Neutrophil (primary cell): ENCODE measurements at regions not wholly inside any gene's neighbourhood (a gene's known extent, or its start where the extent isn't known, plus 50 kb on each side); places are given as distances from the start of the nearest gene placed in this dataset.

ENCODE experiments used
- H3K27ac ChIP-seq: fragments of 200-600 bp; sonication (generic); 2 replicates; pipeline ENCODE4 v1.5.1; 2016; ENCODE audit warnings: mild to moderate bottlenecking, moderate library complexity
- H3K27me3 ChIP-seq: fragments of 200-600 bp; sonication (generic); 2 replicates; pipeline ENCODE4 v1.6.0; 2016; ENCODE audit warnings: mild to moderate bottlenecking
- H3K36me3 ChIP-seq: fragments of 200-600 bp; sonication (generic); 2 replicates; pipeline ENCODE4 v1.5.1; 2017
- H3K4me1 ChIP-seq, 2 experiments: fragments of 200-600 bp in 1 of 2; sonication (generic) in 1 of 2; 1 replicate in 1 of 2; 2 replicates in 1 of 2; pipeline versions ENCODE4 v1.5.1 to v1.6.1; 2013 to 2016; ENCODE audit warnings: low read depth in 1 of 2, low read length in 1 of 2, mild to moderate bottlenecking in 1 of 2, moderate library complexity in 1 of 2; ENCODE audit not compliant: control insufficient read depth in 1 of 2, insufficient read depth in 1 of 2
- H3K4me3 ChIP-seq, 2 experiments: fragments of 200-600 bp in 1 of 2; sonication (generic) in 1 of 2; 1 replicate in 1 of 2; 2 replicates in 1 of 2; pipeline ENCODE4 v1.5.1; 2013 to 2016; ENCODE audit warnings: low read depth in 1 of 2, low read length in 1 of 2, mild to moderate bottlenecking in 1 of 2, moderate library complexity in 1 of 2
- H3K9me3 ChIP-seq: fragments of 200-600 bp; sonication (generic); 2 replicates; pipeline ENCODE4 v1.5.1; 2016
- CTCF ChIP-seq: fragments of 200-600 bp; sonication (generic); IDR thresholded peaks from 2 replicates; pipeline ENCODE4 v1.5.1; 2016; ENCODE audit warnings: antibody characterized with exemption

- no peak for TF ChIP-seq CTCF
- H3K9me3 ChIP-seq: no peaks in the 10 kb centered on the region
- H3K36me3 ChIP-seq: no peaks in the 10 kb centered on the region
Observed at GRCh38 chr2:2754940-2755339, 423.9 kb upstream of the MYT1L start.

DNA sequence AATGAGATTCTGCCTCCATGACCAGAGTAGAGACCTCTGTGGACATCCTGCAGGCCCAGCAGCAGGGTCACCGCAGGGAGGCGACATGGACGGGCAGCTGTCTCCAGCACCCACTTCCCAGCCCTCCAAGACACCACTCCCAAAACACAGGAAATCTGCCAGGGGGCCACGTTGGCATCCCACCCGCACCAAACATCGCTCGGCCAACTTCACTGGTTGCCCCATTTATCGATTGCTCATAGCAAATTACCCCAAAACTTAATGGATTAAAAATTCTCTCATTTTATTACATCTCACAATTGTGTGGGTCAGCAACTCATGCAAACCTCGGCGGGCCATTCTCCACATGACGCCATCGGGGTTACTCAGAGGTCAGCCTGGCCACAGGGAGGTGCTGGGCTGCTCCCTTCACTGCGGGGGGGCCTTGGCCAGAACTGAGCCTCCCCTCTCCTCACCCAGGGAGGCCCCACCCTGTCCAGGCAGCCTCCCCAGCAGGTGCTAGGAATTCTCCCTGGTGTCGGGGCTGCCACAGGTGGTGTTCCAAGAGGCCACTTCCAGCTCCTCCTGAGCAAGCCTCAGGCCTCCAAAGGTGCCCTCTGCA is 420.7 kb upstream of the MYT1L start:
- no peaks in the 10 kb centered on the region for H3K9me3 ChIP-seq

More at GRCh38 chr2:2754940-2755339, 423.9 kb upstream of the MYT1L start:
- H3K27ac ChIP-seq: no peak overlapping the region
- no peak overlapping the region for H3K4me3 ChIP-seq
- H3K27me3 ChIP-seq: no peaks in the 10 kb centered on the region
- H3K4me1 ChIP-seq: no peaks in the 10 kb centered on the region

DNA sequence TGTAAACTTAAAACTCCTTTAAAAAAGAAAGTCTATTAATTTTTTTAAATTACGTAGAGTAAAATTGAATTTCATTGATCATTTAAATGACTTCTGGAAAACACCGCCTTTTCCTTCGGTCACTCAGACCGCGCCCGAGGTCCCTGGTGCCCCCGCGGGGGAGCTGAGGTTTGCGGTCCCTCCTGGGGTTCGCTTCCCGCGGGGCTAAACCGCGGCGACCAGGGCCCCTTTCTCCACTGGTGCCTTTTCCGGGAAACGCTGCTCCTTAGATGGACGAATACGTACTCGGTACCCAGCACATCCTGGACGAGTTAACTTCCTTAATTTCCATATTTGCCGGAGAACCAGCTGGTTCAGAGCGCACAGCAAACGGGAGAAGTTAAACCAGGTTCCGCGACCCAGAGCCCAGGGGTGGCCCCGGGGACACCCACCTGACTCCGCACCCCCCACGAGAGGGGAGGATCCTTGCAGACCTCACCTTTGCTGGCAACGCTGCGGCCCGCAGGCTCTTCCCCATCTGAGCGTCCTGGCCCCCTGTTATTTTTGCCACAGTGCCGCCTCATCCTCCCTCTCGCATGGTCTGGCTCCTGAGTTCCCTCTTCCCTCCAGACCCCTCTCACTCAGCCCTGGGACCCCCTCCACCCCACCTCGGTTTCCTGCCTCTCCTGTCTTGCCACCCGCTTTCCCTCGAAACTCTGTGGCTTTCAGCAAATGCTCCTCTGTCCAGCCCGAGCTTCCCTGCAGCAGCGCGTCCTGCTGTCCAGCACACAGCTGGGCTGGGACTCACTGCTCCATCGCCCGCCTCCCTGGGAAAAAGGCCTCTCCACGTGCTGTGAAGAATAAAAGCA is 420.0 kb upstream of the MYT1L start:
- H3K27ac ChIP-seq: no peak overlapping the region
- H3K36me3 ChIP-seq: no peaks in the 10 kb centered on the region
- H3K4me3 ChIP-seq: no peak overlapping the region
- H3K27me3 ChIP-seq: no peaks in the 10 kb centered on the region
- no peaks in the 10 kb centered on the region for H3K9me3 ChIP-seq
- no peak for TF ChIP-seq CTCF
- H3K4me1 ChIP-seq: no peaks in the 10 kb centered on the region

More for the DNA sequence above, 420.7 kb upstream of the MYT1L start:
- Histone ChIP-seq H3K27ac (no peak overlapping the region), H3K4me3 (no peak overlapping the region), H3K4me1 (no peaks in the 10 kb centered on the region), H3K27me3 (no peaks in the 10 kb centered on the region), H3K36me3 (no peaks in the 10 kb centered on the region)
- no peak for TF ChIP-seq CTCF

DNA sequence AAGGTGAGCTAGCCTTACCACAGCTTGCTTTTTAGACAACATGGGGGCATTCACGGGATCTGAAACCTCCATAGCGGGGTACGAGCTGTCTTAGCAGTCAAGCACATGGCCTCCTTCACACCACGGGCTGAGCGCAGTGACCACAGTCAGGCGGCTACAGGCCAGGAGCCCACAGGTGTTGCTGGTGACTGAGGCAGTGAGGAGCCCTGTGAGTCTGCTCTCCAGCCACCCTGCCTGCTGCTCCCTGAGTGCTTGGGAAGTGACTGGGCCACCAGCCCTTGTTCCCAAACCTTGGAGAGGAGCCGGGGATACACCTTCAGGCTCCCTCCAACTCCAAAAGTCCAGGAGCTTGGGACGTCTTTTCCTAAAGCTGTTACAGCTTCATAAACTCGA is 418.1 kb upstream of the MYT1L start:
- Histone ChIP-seq H3K27ac (no peak overlapping the region), H3K9me3 (no peaks in the 10 kb centered on the region), H3K36me3 (no peaks in the 10 kb centered on the region), H3K4me3 (no peak overlapping the region), H3K27me3 (no peaks in the 10 kb centered on the region), H3K4me1 (no peaks in the 10 kb centered on the region)
- no peak for TF ChIP-seq CTCF

GRCh38 chr2:2748399-2749205 is 417.5 kb upstream of the MYT1L start:
- H3K4me3 ChIP-seq: no peak overlapping the region
- TF ChIP-seq CTCF: no peak
- H3K27ac ChIP-seq: no peak overlapping the region
- no peaks in the 10 kb centered on the region for H3K9me3 ChIP-seq
- no peaks in the 10 kb centered on the region for H3K4me1 ChIP-seq
- H3K27me3 ChIP-seq: no peaks in the 10 kb centered on the region
- H3K36me3 ChIP-seq: no peaks in the 10 kb centered on the region
